HEK293 (cell line): ENCODE measurements at regions not wholly inside any gene's neighbourhood (a gene's known extent, or its start where the extent isn't known, plus 50 kb on each side); places are given as distances from the start of the nearest gene placed in this dataset.
A peak's percentile ranks its signal among the peaks of the same experiment; 100 is the strongest.

ENCODE experiments used
- CTCF ChIA-PET: fragments of 350-600 bp; formaldehyde crosslinking; extraction: SDS; loops from one replicate; lab custom pipeline; 2021; ENCODE audit warnings: antibody characterized with exemption; lab: Yijun Ruan, JAX
- POLR2A ChIA-PET: fragments of 300-600 bp; formaldehyde crosslinking; extraction: SDS; loops from one replicate; lab custom pipeline; 2020; ENCODE audit warnings: antibody characterized with exemption, inconsistent platforms; lab: Yijun Ruan, JAX
- H3K27ac ChIP-seq: fragments of 200-500 bp; sonication (Bioruptor generic); 2 replicates; pipeline ENCODE4 v1.5.1; 2014; ENCODE audit warnings: low read depth, low read length, control low read depth, inconsistent platforms; ENCODE audit errors: extremely low read depth
- H3K36me3 ChIP-seq, 2 experiments: fragments of 200-500 bp in 1 of 2; sonication (Bioruptor generic) in 1 of 2; 1 replicate in 1 of 2; 2 replicates in 1 of 2; pipeline ENCODE4 v1.5.1; 2014 to 2017; ENCODE audit warnings: inconsistent platforms in 2 of 2, low read length in 2 of 2; ENCODE audit not compliant: control insufficient read depth in 2 of 2, insufficient read depth in 1 of 2
- H3K4me1 ChIP-seq: fragments of 200-500 bp; sonication (Bioruptor generic); 2 replicates; pipeline ENCODE4 v1.5.1; 2014; ENCODE audit warnings: mild to moderate bottlenecking, low read length, inconsistent platforms; ENCODE audit not compliant: control insufficient read depth, insufficient read depth
- H3K4me3 ChIP-seq: 2 replicates; pipeline ENCODE4 v1.5.1; 2011; ENCODE audit warnings: low read depth, mild to moderate bottlenecking, control low read depth, low read length, moderate library complexity
- H3K9me3 ChIP-seq: fragments of 200-500 bp; sonication (Bioruptor generic); 2 replicates; pipeline ENCODE4 v1.5.1; 2014; ENCODE audit warnings: low read depth, low read length, inconsistent platforms; ENCODE audit not compliant: control insufficient read depth, insufficient read depth
- EGR2 ChIP-seq: fragments of 450-650 bp; formaldehyde crosslinking; IDR thresholded peaks from 2 replicates; pipeline ENCODE4 v1.5.1; 2016; ENCODE audit warnings: low read depth, missing biosample characterization, missing genetic modification characterization
- GLIS1 ChIP-seq: fragments of 450-650 bp; formaldehyde crosslinking; IDR thresholded peaks from 2 replicates; pipeline ENCODE4 v1.5.1; 2016; ENCODE audit warnings: missing biosample characterization, missing genetic modification characterization
- HOXC10 ChIP-seq: sonication (generic); formaldehyde crosslinking; IDR thresholded peaks from 2 replicates; pipeline ENCODE4 v1.8.1; 2023; ENCODE audit warnings: mild to moderate bottlenecking, missing genetic modification reagents
- KLF10 ChIP-seq: fragments of 450-650 bp; IDR thresholded peaks from 2 replicates; pipeline ENCODE4 v1.5.1; 2018; ENCODE audit warnings: missing biosample characterization, mild to moderate bottlenecking, missing genetic modification characterization
- KLF7 ChIP-seq: fragments of 450-650 bp; formaldehyde crosslinking; IDR thresholded peaks from 2 replicates; pipeline ENCODE4 v1.5.1; 2016; ENCODE audit warnings: missing biosample characterization, missing genetic modification characterization, borderline replicate concordance
- WT1 ChIP-seq: fragments of 450-650 bp; formaldehyde crosslinking; IDR thresholded peaks from 2 replicates; pipeline ENCODE4 v1.5.1; 2016; ENCODE audit warnings: missing biosample characterization, missing genetic modification characterization
- ZBTB8A ChIP-seq: fragments of 450-650 bp; formaldehyde crosslinking; IDR thresholded peaks from 2 replicates; pipeline ENCODE4 v1.5.1; 2016; ENCODE audit warnings: missing biosample characterization, missing genetic modification characterization
- ZFHX2 ChIP-seq: fragments of 450-650 bp; formaldehyde crosslinking; conservative IDR thresholded peaks from 2 replicates; pipeline ENCODE4 v1.5.1; 2016; ENCODE audit warnings: missing biosample characterization, missing genetic modification characterization
- ZFP37 ChIP-seq: fragments of 450-650 bp; formaldehyde crosslinking; IDR thresholded peaks from 2 replicates; pipeline ENCODE4 v1.5.1; 2016; ENCODE audit warnings: missing biosample characterization, missing genetic modification characterization
- ZNF202 ChIP-seq: fragments of 450-650 bp; formaldehyde crosslinking; IDR thresholded peaks from 2 replicates; pipeline ENCODE4 v1.5.1; 2016; ENCODE audit warnings: missing biosample characterization, missing genetic modification characterization, borderline replicate concordance
- ZNF354C ChIP-seq: fragments of 450-650 bp; formaldehyde crosslinking; IDR thresholded peaks from 2 replicates; pipeline ENCODE4 v1.5.1; 2016; ENCODE audit warnings: missing biosample characterization, missing genetic modification characterization, low read depth, borderline replicate concordance
- ZNF623 ChIP-seq: fragments of 450-650 bp; formaldehyde crosslinking; IDR thresholded peaks from 2 replicates; pipeline ENCODE4 v1.5.1; 2016; ENCODE audit warnings: missing biosample characterization, missing genetic modification characterization
- ZNF654 ChIP-seq: fragments of 450-650 bp; formaldehyde crosslinking; IDR thresholded peaks from 2 replicates; pipeline ENCODE4 v1.5.1; 2016; ENCODE audit warnings: low read depth, missing biosample characterization, missing genetic modification characterization
- ZNF791 ChIP-seq: fragments of 450-650 bp; formaldehyde crosslinking; IDR thresholded peaks from 2 replicates; pipeline ENCODE4 v1.5.1; 2016; ENCODE audit warnings: missing biosample characterization, missing genetic modification characterization
- ZNF843 ChIP-seq: fragments of 450-650 bp; formaldehyde crosslinking; IDR thresholded peaks from 2 replicates; pipeline ENCODE4 v1.5.1; 2016; ENCODE audit warnings: missing biosample characterization, missing genetic modification characterization
- TF ChIP-seq, protein P1 (sequence below): fragments of 450-650 bp; formaldehyde crosslinking; IDR thresholded peaks from 2 replicates; pipeline ENCODE4 v1.5.1; 2017; ENCODE audit warnings: missing biosample characterization, missing genetic modification characterization
- TF ChIP-seq, protein P2 (sequence below): fragments of 450-650 bp; formaldehyde crosslinking; IDR thresholded peaks from 2 replicates; pipeline ENCODE4 v1.5.0; 2017; ENCODE audit warnings: missing biosample characterization, missing genetic modification characterization, borderline replicate concordance
- TF ChIP-seq, protein P3 (sequence below): fragments of 450-650 bp; formaldehyde crosslinking; IDR thresholded peaks from 2 replicates; pipeline ENCODE4 v1.5.1; 2016; ENCODE audit warnings: missing biosample characterization, missing genetic modification characterization
- TF ChIP-seq, protein P4 (sequence below): fragments of 450-650 bp; formaldehyde crosslinking; IDR thresholded peaks from 2 replicates; pipeline ENCODE4 v1.5.1; 2017; ENCODE audit warnings: missing biosample characterization, missing genetic modification characterization

DNA sequence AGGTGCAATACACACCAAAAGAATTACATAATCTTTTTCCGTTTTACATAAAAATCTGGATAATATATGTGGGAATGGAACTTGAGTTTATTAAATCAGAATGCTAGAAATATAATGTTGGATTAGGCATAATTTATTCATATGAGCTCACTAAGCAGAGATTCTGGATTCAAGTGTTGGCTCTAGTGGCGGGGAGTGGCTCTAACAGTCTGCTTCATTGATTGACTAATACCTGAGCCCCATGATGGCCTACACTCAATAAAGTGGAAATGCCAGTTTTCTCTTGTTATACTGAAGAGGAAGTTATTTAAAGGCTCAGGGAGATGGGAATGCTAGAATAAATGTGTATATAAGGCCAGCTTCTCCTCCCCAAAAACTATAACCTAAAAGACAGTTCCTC, 285.5 kb upstream of the MOCS1 start:
- TF ChIP-seq KLF10 (tag by site-specific recombination), result no peak
- TF ChIP-seq, protein P1, sequence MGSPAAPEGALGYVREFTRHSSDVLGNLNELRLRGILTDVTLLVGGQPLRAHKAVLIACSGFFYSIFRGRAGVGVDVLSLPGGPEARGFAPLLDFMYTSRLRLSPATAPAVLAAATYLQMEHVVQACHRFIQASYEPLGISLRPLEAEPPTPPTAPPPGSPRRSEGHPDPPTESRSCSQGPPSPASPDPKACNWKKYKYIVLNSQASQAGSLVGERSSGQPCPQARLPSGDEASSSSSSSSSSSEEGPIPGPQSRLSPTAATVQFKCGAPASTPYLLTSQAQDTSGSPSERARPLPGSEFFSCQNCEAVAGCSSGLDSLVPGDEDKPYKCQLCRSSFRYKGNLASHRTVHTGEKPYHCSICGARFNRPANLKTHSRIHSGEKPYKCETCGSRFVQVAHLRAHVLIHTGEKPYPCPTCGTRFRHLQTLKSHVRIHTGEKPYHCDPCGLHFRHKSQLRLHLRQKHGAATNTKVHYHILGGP (tag by site-specific recombination), result no peak
- no peak for TF ChIP-seq ZNF791 (tag by site-specific recombination)
- TF ChIP-seq, protein P2, sequence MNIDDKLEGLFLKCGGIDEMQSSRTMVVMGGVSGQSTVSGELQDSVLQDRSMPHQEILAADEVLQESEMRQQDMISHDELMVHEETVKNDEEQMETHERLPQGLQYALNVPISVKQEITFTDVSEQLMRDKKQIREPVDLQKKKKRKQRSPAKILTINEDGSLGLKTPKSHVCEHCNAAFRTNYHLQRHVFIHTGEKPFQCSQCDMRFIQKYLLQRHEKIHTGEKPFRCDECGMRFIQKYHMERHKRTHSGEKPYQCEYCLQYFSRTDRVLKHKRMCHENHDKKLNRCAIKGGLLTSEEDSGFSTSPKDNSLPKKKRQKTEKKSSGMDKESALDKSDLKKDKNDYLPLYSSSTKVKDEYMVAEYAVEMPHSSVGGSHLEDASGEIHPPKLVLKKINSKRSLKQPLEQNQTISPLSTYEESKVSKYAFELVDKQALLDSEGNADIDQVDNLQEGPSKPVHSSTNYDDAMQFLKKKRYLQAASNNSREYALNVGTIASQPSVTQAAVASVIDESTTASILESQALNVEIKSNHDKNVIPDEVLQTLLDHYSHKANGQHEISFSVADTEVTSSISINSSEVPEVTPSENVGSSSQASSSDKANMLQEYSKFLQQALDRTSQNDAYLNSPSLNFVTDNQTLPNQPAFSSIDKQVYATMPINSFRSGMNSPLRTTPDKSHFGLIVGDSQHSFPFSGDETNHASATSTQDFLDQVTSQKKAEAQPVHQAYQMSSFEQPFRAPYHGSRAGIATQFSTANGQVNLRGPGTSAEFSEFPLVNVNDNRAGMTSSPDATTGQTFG (tag by site-specific recombination), result no peak
- TF ChIP-seq KLF7 (tag by site-specific recombination), result no peak
- TF ChIP-seq ZNF354C (tag by site-specific recombination), result no peak
- TF ChIP-seq HOXC10 (CRISPR knock-in tag), result no peak
- no peak for TF ChIP-seq ZNF843
- H3K27ac ChIP-seq, result no peak overlapping the region
- H3K4me1 ChIP-seq, result no peaks in the 10 kb centered on the region
- no peaks in the 10 kb centered on the region for H3K36me3 ChIP-seq
- no peaks in the 10 kb centered on the region for H3K9me3 ChIP-seq
- POLR2A ChIA-PET, result no interaction called here
- CTCF ChIA-PET, result interaction anchor here (0.6 to 1.0 kb wide), 2 partner anchors 16 to 875 kb away, joined by 4 read pairs; no protein-coding TSS in a partner anchor
- H3K4me3 ChIP-seq, result no peak overlapping the region

DNA sequence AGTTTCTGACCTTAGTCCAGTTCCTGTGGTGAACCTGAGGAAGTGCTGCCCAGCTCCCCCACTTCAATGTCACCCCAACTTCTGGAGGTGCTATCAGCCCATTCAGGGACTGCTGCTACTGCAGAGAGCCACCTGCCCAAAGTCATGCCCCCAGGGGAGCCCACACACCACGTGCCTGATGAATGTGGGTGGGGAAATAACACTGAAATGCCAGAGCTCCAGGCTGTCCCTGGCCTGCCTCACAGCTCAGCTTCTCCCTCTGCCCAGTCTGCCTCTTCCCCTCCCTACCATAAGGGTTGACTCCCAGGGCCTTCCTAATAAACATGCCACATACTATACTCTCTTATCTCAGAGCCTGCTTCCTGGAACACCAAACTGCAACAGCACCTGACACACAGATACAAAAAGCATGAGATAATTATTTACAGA, 276.4 kb upstream of the MOCS1 start:
- ChIA-PET POLR2A (no interaction called here), CTCF (interaction anchor here (0.6 kb wide), 2 partner anchors 634 to 737 kb away, joined by 3 to 4 read pairs; no protein-coding TSS in a partner anchor)
- H3K4me3 ChIP-seq, result no peak overlapping the region
- no peaks in the 10 kb centered on the region for H3K9me3 ChIP-seq
- no peak overlapping the region for H3K27ac ChIP-seq
- TF ChIP-seq EGR2 (tag by site-specific recombination) (0 out of 2 replicates have a peak, but pooled peaks have one; percentile 17), ZNF654 (tag by site-specific recombination) (no peak), ZBTB8A (tag by site-specific recombination) (no peak), GLIS1 (tag by site-specific recombination) (peak; percentile 43), ZFHX2 (tag by site-specific recombination) (peak; percentile 61; the same call in 1 of the 2 replicates), ZNF202 (tag by site-specific recombination) (no peak), ZFP37 (tag by site-specific recombination) (no peak), WT1 (tag by site-specific recombination) (peak; percentile 65), ZNF623 (tag by site-specific recombination) (no peak)
- TF ChIP-seq, protein P3, sequence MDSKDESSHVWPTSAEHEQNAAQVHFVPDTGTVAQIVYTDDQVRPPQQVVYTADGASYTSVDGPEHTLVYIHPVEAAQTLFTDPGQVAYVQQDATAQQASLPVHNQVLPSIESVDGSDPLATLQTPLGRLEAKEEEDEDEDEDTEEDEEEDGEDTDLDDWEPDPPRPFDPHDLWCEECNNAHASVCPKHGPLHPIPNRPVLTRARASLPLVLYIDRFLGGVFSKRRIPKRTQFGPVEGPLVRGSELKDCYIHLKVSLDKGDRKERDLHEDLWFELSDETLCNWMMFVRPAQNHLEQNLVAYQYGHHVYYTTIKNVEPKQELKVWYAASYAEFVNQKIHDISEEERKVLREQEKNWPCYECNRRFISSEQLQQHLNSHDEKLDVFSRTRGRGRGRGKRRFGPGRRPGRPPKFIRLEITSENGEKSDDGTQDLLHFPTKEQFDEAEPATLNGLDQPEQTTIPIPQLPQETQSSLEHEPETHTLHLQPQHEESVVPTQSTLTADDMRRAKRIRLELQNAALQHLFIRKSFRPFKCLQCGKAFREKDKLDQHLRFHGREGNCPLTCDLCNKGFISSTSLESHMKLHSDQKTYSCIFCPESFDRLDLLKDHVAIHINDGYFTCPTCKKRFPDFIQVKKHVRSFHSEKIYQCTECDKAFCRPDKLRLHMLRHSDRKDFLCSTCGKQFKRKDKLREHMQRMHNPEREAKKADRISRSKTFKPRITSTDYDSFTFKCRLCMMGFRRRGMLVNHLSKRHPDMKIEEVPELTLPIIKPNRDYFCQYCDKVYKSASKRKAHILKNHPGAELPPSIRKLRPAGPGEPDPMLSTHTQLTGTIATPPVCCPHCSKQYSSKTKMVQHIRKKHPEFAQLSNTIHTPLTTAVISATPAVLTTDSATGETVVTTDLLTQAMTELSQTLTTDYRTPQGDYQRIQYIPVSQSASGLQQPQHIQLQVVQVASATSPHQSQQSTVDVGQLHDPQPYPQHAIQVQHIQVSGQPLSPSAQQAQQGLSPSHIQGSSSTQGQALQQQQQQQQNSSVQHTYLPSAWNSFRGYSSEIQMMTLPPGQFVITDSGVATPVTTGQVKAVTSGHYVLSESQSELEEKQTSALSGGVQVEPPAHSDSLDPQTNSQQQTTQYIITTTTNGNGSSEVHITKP (tag by site-specific recombination), result no peak
- TF ChIP-seq, protein P4, sequence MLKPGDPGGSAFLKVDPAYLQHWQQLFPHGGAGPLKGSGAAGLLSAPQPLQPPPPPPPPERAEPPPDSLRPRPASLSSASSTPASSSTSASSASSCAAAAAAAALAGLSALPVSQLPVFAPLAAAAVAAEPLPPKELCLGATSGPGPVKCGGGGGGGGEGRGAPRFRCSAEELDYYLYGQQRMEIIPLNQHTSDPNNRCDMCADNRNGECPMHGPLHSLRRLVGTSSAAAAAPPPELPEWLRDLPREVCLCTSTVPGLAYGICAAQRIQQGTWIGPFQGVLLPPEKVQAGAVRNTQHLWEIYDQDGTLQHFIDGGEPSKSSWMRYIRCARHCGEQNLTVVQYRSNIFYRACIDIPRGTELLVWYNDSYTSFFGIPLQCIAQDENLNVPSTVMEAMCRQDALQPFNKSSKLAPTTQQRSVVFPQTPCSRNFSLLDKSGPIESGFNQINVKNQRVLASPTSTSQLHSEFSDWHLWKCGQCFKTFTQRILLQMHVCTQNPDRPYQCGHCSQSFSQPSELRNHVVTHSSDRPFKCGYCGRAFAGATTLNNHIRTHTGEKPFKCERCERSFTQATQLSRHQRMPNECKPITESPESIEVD (tag by site-specific recombination), result no peak
- no peaks in the 10 kb centered on the region for H3K4me1 ChIP-seq
- no peaks in the 10 kb centered on the region for H3K36me3 ChIP-seq
